ENCODE measurements at regions not wholly inside any gene's neighbourhood (a gene's known extent, or its start where the extent isn't known, plus 50 kb on each side); places are given as distances from the start of the nearest gene placed in this dataset.

DNA sequence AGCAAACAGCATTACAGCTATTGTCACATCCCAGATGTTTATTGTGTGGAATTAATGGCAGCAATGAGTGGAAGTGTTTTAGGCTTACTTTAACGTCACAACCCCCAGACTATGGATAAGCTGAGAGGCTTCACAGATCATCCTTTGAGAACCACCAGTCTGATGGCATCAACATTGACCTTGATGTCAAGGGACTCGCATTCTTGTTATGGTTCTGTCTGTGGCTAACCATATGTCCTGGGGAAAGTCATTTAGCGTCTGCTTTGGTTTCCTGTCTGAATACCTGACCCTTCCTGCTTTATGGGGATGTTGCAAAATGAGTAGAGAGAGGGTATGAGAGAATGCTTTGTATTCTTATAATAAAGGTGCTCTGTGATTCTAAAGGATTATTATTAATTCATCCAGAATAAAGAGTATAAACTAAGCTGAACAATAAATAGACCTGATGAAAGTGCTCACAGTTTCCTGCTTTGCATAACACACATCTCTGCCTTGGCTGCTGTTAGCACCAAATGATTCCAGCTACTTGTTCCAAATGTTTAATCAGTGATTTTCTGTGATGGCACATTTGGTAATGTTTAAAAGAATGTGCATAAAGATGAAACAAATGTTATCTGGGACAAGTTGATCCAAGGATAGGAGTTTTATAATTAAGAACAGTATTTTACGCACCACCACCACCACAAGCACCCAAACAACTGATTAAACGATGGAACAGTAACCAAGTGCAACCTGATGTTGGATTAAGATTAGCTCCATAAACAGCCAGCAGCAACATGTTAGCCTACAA is 116.9 kb upstream of the LRIG3 start:
- no peak for DNase-seq

DNA sequence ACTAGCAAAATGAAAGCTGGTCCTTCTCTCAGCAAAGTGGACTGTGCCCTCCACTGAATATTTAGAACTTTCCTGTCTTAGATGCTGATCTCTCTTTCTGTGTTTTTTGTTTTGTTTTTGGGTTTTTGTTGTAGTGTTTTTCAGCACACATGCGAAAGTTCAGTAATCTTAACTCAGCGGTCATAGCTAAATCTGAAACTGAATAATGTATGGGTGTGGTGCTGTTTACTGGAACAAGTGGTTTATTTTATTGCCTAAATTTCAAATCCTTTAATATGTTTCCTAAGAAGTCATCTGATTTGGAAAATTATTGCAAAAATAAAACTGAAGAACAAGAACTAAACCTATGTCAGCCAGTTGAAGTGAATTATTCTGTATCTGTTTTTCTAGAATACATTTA is 116.0 kb upstream of the LRIG3 start:
- no peak for DNase-seq

DNA sequence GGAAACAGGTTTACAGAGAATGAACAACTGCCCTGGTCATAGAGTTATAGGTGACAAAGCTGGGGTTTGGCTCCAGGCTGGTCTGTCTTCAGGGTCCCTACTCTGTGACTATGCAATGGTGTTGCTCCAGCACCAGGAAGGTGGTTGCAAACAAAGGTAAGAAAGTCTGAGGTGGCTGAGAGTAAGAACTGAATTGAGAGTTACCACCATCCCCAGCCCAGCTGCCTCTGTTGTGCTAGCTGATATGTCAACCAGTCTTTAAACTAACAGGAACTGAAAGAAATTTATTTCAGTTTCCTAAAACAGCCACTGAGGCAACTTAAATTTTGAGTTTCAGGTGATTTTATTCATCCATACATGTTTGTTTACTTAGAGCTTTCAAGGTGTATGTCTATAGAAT is 111.0 kb upstream of the LRIG3 start:
- no peak for DNase-seq

DNA sequence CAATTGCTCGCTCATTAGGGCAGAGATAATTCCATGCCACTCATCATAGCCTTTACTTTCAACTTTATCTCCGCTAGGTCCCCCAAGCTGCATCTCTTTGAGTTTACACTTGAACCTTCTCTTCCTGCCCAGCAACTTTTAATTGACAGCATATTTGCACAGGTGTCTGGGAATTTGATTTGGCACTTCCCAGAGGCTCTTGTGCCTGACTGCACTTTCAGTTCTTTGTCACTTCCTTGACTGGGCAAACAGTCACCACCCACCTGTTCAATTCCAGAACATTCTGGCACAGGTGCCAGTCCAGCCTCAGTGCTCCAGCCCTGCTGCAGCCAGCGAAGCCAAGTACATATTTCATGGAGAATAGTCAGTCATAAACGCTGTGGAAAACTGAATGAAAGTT is 110.1 kb upstream of the LRIG3 start:
- no peak for DNase-seq

DNA sequence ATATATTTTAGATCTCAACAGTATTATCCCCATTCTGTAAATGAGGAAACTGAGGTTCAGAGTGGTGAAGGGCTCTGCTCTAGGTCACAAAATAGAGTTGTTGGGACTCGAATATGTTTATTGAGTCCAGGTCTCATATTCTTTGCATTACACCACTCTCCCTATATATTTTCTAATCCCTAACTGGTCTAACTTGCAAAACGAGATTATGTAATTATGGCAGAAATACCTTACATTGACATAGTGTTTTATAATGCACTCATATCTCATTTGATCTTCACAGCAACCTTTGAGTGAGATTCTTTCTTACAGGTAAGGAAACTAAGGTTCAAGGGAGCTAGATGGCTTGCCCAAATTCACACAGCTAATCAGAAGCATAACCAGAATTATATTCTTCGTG is 106.9 kb upstream of the LRIG3 start:
- no peak for DNase-seq

DNA sequence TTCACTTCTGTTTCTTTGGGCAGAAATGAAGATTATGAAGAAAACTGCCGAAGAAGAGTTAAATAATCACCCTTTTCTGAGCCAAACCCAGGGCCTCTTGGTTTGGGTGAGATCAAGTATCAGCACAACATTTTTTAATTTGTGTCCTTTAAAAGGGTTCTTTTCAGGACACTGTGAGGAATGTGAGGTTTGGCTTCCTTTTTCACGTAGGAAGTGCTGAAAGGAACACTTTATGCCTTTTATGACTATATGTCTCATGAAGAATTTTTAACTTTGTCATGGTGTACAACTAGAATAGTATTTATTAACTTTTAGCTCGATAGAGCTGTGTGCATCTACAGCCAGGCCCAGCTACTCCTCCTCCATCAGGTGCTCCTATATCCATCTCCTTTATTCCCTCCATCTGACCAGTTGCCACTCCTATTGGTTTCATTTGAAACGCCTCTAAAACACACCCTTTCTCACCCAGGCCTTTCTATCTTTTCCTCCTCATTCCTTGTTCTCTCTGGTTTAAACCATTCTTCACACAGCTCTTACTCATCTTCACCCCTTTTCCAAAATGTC is 103.6 kb upstream of the LRIG3 start:
- no peak for DNase-seq

DNA sequence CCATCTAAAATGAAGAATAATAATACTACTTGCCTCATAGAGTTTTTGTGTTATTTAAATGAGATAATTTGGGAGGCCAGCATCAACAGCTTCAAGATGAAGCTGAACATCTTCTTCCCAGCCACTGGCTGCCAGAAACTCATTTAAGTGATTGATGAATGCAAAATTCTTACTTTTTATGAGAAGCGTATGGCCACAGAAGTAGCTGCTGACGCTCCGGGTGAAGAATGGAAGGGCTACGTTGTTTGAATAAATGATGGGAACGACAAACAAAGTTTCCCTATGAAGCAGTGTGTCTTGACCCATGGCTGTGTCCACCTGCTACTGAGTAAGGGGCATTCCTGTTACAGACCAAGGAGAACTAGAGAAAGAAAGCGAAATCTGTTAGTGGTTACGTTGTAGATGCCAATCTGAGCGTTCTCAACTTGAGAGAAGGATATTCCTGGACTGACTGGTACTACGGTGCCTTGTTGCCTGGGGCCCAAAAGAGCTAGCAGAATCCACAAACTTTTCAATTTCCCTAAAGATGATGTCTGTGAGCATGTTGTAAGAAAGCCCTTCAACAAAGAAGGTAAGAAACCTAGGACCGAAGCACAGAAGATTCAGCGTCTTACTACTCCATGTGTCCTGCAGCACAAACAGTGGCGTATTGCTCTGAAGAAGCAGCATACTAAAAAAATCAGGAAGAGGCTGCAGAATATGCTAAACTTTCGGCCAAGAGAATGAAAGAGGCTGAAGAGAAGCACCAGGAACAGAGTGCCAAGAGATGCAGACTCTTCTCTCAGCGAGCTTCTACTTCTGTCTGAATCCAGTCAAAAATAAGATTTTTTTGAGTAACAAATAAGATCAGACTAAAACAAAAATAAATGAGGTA is 100.0 kb upstream of the LRIG3 start:
- no peak for DNase-seq

DNA sequence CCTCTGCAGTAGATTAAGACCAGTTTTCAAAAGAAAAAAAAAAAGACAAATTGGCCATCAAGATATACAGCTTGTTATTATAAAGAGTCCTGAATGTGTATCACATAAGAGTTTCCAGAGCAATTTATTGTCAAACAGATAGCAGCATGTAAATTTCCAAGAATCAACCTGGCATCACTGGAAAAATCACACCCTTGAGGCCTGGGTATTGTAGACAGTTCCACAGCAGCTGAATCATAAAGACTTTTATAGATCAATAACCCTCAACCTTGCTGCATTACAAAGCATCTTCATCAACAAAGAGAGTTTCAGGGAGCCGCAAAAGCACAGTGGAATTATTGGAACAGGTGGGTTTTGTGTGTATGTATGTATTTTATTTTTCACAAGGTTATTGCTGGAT is 94.6 kb upstream of the LRIG3 start:
- DNase-seq: no peak

DNA sequence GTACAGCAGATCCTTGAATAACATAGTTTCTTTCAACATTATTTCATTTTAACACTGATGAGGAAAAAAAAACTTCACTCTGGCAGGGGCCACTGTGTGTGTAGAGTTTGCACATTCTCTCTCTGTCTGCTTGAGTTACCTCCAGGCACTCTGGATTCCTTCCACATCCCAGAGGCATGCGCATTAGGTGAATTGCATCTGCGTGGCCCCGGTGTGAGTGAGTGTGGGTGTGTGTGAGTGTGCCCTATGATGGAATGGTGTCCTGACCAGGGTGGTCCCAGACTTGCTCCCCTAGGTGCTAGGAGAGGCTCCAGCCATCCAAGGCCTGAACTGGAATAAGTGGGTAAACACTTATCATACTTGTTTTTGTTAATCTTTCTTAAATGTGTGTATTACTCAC is 90.6 kb upstream of the LRIG3 start:
- no peak for DNase-seq

DNA sequence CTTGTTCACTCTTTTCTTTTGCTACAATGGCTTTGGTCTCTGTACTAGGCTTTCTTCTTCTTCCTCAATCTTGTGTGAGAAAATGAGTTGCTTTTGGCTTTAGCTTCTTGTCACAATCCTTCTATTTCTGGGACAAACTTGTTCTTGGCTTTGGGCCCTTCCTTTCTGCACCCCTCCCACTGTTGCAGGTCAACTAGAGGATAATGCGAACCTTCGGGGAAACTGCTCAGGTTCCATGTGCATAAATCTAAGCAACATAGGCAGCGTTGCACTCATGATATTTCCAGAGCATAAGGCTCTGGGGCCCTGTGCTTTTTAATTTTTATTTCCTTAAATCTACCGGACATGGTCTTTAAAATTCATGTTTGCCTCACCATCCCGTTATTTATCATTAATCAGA is 89.8 kb upstream of the LRIG3 start:
- no peak for DNase-seq

DNA sequence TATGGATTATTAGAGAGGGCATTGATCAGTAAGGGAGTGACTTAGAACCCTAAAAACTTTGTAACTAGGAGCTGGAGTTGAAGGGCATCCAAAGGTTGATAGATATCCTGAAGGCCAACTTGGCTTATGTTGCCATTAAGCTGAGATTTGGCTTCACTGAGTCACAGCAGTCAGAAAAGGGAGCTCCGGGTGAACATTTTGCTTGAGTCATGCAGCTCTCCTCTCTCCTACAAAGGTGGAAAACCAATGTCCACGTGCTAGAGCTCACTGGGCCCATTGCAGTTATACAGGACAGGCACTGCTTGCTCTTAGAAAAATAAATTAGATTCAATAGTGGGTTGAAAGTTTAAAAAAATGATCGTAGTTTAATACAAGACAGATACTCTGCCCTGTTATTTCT is 87.3 kb upstream of the LRIG3 start:
- DNase-seq: no peak

DNA sequence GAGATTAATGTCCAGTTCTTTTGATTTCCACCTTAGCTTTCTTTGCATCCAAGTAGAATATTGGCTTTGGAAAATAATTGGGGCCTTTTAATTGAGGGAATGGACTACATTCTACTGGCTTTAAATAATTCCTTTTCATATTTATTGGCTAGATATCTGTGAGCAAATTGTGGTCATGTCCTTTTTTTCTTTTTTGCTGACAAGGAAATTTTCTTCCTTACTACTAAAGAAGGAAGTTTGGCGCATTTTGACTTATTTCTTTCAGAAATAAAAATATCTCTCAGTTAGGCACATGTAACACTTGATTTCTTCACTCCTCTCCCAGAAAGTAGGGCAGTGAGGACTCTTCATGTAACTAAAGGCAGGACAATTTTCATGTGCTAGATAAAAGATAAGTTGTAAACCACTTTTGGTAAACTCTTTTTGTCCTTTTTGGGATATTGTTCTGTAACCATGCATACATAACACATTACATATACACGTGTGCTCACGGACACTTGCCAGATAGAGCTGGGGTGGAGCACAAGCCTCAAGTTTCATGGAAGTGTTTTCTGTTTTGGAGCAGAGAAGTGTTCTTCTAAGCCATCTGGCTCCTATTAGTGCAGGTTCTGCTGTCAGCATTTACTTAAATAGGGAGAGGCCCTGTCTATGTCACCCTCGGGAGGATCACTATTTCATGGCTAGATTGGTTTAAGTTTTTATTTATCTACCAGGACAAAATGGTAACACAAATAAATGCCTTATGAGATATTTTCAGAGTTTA is 85.1 kb upstream of the LRIG3 start:
- no peak for DNase-seq

DNA sequence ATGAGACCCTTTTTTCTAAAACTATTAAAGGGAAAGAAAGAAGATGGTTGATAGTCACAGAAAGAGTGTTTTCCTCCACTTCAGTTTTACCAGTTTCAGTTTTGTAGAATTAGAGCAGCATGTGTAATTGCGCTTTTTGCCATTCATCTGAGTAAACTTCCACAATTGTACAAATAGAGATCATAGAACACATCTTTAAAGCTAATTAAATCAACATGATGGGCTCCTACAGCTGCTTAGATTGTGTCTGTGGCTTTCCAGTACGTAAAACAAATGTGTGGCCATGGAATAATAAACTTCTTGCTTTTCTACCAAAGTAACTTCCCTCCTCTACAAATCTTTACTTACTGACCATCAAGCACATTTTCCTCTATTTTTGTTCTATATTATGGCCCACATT is 84.2 kb upstream of the LRIG3 start:
- no peak for DNase-seq

DNA sequence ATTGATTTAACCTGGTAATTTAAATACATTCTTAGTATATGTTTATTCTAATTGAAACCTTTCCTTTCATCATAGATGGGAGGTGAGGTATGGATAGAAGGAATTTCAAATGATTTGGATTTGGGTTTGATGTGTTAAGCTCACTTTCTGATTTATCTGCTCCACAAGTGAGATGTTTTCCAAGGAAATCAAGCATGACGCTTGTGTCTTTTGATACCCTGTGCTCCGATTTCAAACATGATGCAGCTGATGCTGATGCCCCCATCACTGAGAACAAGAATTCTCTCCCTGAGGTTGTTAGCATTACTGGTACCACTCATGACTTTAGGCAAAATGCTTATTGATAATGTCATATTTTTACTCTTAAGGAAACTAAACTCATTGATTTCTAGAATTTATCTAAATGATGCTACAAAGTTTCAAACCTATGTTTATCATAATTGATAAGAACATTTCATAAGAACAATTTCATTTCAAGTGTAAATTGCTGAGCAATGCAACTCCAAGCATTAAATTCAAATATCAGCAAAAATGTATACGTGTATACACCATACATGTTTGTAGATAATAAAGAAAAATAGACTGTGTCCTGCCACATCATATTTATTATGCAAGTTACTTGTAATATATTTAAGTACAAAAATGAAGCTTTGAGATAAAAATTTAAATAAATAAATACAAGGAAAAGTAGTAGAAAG is 75.5 kb upstream of the LRIG3 start:
- no peak for DNase-seq

DNA sequence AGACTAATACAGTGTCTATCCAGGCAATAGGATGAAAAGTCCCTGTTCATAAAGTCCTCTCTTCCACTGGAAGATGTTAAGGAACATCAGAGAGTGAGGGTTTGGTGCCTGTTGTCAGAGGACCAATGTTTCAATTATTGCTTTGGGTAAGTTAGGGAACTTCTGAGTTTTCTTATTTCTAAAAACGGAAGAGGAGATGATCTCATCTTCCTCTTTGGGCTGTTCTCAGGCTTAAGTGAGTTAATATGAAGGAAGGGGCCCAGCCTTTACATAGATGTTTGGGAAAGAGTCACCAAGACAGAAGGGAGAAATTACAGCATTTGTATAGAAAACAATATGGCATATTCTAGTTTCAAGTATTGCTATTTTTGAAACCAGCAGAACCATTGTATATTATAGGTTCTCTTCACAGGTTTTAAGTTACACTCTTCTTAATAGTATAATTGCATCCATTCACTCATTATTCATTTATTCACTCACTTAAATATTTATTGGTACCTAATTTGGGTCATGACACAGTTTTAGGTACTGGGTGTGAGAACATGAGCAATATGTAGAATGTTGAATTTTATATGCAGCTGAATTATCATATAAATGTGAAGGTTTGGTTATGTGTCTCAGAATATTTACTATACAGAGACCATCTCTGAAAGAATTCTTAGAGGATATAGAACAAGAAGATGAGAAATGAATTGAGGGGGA is 68.5 kb upstream of the LRIG3 start:
- no peak for DNase-seq

DNA sequence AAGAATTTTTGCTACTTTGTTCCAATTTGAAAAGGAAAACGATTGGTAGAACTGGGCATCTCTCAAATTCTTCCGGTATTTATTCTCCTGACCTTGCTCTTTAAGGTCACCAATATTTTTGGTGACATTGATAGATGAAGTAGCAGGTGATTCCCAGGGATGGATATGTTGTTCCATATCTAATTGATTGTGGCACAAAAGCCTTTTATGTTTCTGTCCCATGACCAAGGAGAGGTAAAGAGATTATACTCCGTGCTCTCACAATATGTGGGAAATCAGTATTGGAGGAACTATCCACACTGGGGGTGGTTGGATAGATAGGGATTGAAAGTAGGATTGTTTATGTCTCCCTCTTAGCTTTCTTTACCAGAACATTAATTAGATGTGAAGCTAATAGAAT is 61.7 kb upstream of the LRIG3 start:
- no peak for DNase-seq

DNA sequence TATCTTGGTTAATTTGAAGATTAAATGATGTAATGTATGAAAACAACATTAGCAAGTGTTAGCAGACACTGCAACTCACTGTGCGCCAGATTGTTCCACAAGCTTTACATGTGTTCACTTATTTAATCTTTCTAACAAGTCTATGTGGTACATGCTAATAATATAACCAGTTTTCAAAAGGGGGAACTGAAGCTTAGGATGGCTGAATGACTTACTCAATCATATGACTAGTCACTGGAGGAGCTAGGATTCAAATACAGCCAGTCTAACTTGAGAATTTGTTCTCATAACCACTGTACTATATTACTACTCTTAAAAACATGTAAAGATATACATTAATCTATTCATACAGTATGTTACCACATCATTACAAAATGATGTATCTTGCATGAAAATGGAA is 60.5 kb upstream of the LRIG3 start:
- DNase-seq: no peak

DNA sequence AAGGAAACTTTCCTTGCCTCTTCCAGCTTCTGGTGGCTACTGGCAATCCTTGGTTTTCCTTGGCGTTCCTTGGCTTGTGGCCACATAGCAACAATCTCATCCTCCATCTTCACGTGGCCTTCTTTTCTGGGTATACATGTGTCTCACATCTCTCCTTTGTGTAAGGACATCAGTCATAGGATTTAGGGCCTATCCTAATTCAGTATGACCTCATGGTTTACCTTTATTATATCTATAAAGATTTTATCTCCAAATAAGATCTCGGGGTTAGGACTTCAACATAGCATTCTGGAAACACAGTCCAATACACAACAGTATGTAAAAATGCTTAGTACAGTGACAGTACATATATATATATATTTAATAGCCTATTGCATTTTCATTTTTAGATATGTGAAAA is 58.4 kb upstream of the LRIG3 start:
- DNase-seq: no peak

DNA sequence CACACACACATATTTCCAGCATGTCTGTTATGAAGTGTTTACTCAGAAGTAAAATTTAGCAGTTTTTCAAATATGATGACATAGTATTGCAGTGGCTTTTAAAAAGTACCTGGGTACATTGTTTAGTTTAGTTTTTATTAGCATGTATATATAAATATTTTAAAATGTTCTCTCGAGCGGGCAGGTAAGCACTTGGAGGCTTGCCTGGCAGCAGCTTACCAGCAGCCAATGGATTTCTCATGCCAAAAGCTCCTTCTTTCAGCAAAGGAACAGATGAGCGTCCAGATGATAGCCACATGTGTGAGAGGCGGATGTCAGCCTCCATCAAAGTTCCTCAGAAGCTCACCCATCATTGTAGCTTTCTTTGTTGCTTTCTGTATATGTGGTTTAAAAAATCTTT is 57.2 kb upstream of the LRIG3 start:
- DNase-seq: no peak

DNA sequence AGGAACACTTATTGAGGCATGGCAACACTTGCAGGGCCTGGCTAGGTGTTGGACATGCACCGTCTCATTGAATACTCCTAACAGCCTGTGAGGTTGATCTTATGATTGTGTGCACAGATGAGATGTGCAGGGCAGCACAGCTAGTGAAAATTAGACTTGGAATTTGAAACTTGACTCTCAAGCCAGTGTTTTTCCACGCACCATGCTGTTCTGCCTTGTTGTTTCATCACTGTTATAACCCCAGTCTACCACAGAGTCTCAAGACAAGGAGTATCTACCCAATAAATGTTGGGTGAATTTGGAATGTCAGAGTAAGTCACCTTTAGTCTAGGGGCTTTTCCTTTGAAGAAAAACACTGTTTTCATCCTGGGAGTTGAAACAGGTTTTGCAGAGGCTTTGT is 55.8 kb upstream of the LRIG3 start:
- DNase-seq: no peak

All from GOT3 (cell line).